ENCODE measurements at regions not wholly inside any gene's neighbourhood (a gene's known extent, or its start where the extent isn't known, plus 50 kb on each side); places are given as distances from the start of the nearest gene placed in this dataset.

DNA sequence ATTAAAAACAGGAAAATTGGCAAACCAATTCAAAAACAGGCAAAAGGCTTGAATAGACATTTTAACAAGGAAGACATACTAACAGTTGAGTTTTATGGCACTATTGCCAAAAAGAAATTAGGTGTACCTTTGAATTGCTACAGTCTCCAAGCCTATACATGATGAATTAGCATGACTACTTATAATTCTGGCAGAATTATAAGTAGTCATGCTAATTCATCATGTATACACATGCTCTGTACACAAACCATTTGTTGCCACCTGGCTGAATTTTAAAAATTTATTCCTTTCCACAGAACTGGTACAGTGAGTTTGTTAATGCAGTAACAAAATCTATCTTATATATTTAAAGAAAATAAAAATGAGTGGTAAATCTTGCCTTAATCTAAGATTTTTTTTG, 1332.0 kb upstream of the CRIM1 start:
- no peak for TF ChIP-seq SMC3 (IDR thresholded peaks at IDR 0.05; ENCODE audit: borderline replicate concordance, low read length)
- no peak for TF ChIP-seq ZNF217 (IDR thresholded peaks at IDR 0.05)
- TF ChIP-seq, protein P1, sequence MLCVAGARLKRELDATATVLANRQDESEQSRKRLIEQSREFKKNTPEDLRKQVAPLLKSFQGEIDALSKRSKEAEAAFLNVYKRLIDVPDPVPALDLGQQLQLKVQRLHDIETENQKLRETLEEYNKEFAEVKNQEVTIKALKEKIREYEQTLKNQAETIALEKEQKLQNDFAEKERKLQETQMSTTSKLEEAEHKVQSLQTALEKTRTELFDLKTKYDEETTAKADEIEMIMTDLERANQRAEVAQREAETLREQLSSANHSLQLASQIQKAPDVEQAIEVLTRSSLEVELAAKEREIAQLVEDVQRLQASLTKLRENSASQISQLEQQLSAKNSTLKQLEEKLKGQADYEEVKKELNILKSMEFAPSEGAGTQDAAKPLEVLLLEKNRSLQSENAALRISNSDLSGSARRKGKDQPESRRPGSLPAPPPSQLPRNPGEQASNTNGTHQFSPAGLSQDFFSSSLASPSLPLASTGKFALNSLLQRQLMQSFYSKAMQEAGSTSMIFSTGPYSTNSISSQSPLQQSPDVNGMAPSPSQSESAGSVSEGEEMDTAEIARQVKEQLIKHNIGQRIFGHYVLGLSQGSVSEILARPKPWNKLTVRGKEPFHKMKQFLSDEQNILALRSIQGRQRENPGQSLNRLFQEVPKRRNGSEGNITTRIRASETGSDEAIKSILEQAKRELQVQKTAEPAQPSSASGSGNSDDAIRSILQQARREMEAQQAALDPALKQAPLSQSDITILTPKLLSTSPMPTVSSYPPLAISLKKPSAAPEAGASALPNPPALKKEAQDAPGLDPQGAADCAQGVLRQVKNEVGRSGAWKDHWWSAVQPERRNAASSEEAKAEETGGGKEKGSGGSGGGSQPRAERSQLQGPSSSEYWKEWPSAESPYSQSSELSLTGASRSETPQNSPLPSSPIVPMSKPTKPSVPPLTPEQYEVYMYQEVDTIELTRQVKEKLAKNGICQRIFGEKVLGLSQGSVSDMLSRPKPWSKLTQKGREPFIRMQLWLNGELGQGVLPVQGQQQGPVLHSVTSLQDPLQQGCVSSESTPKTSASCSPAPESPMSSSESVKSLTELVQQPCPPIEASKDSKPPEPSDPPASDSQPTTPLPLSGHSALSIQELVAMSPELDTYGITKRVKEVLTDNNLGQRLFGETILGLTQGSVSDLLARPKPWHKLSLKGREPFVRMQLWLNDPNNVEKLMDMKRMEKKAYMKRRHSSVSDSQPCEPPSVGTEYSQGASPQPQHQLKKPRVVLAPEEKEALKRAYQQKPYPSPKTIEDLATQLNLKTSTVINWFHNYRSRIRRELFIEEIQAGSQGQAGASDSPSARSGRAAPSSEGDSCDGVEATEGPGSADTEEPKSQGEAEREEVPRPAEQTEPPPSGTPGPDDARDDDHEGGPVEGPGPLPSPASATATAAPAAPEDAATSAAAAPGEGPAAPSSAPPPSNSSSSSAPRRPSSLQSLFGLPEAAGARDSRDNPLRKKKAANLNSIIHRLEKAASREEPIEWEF (IDR thresholded peaks at IDR 0.05; ENCODE audit: insufficient replicate concordance, low read depth, low read length) = no peak
- CTCF ChIA-PET = no interaction called here
- H3K4me3 ChIP-seq = no peak overlapping the region
- H3K9ac ChIP-seq (ENCODE audit: control insufficient read depth, insufficient read depth, low read length) = no peak overlapping the region
- H3K27ac ChIP-seq (ENCODE audit: control insufficient read depth, insufficient read depth) = no peak overlapping the region
- H3K4me1 ChIP-seq (ENCODE audit: control insufficient read depth, insufficient read depth, low read length) = no peaks in the 10 kb centered on the region
- no peaks in the 10 kb centered on the region for H3K27me3 ChIP-seq (replicated peaks in 1 of 2; ENCODE audit: control insufficient read depth in 2 of 2, insufficient read depth in 2 of 2, low read length in 1 of 2)
- no peaks in the 10 kb centered on the region for H3K36me3 ChIP-seq (ENCODE audit: control insufficient read depth in 2 of 2, insufficient read depth in 2 of 2, low read length in 1 of 2)
- H3K4me2 ChIP-seq (ENCODE audit: control insufficient read depth, insufficient read depth) = no peak overlapping the region
- no peak for FAIRE-seq
- BruUV-seq (replicated peaks) = no TSS peak
- POLR2A ChIA-PET = no interaction called here
- no peaks in the 10 kb centered on the region for H3K79me2 ChIP-seq (ENCODE audit: control insufficient read depth, insufficient read depth, low read length)
- H4K20me1 ChIP-seq (ENCODE audit: control insufficient read depth, insufficient read depth) = no peaks in the 10 kb centered on the region
- H2AFZ ChIP-seq (ENCODE audit: control insufficient read depth, low read depth, low read length) = no peak overlapping the region
- DNase-seq (ENCODE audit: low read depth, low spot score) = no peak
- RAD21 ChIA-PET (ENCODE audit: unreplicated experiment) = no interaction called here
- intact Hi-C loops (cut with micrococcal nuclease; ENCODE audit: unreplicated experiment) = no loop called here
- ATAC-seq = no peak
- SMC1A ChIA-PET (ENCODE audit: uncharacterized antibody, unreplicated experiment) = no interaction called here
- H3K9me3 ChIP-seq (replicated peaks; ENCODE audit: control insufficient read depth, insufficient read depth, low read length) = no peaks in the 10 kb centered on the region
- in situ Hi-C loops (cut with MboI) = no loop called here

DNA sequence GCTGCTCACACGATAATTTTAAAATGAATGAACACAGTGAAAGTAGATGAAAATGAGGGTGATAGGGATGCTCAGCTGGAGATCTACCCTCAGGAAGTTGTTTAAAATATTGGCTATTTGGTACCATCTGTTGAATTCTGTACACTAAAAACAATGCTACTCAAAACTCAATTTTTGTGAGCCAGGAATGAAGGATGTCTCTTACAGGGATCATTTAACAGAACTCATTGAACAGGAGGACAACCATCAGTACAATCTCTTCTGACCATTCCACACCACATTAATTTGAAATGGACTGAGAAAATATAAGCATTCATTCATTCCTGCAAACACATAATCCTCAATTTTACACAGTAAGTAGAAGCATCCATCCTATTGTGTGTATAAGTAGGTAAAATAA, 1355.1 kb upstream of the CRIM1 start:
- POLR2A ChIA-PET = no interaction called here
- Histone ChIP-seq H3K4me3 (no peak overlapping the region), H3K36me3 (ENCODE audit: control insufficient read depth in 2 of 2, insufficient read depth in 2 of 2, low read length in 1 of 2) (no peaks in the 10 kb centered on the region), H3K79me2 (ENCODE audit: control insufficient read depth, insufficient read depth, low read length) (no peaks in the 10 kb centered on the region), H3K27ac (ENCODE audit: control insufficient read depth, insufficient read depth) (no peak overlapping the region), H2AFZ (ENCODE audit: control insufficient read depth, low read depth, low read length) (no peak overlapping the region), H3K4me1 (ENCODE audit: control insufficient read depth, insufficient read depth, low read length) (no peaks in the 10 kb centered on the region), H3K9ac (ENCODE audit: control insufficient read depth, insufficient read depth, low read length) (no peak overlapping the region), H3K4me2 (ENCODE audit: control insufficient read depth, insufficient read depth) (no peak overlapping the region), H3K27me3 (replicated peaks in 1 of 2; ENCODE audit: control insufficient read depth in 2 of 2, insufficient read depth in 2 of 2, low read length in 1 of 2) (no peaks in the 10 kb centered on the region), H4K20me1 (ENCODE audit: control insufficient read depth, insufficient read depth) (no peaks in the 10 kb centered on the region), H3K9me3 (replicated peaks; ENCODE audit: control insufficient read depth, insufficient read depth, low read length) (no peaks in the 10 kb centered on the region)
- intact Hi-C loops (cut with micrococcal nuclease; ENCODE audit: unreplicated experiment) = no loop called here
- no peak for ATAC-seq
- no TSS peak for BruUV-seq (replicated peaks)
- SMC1A ChIA-PET (ENCODE audit: uncharacterized antibody, unreplicated experiment) = no interaction called here
- no peak for FAIRE-seq
- WGBS (ENCODE audit: insufficient coverage, insufficient replicate concordance, low lambda C conversion rate, missing lambda C conversion rate) = 0% methylated on average over 1 of the region's 1 CpG
- no peak for DNase-seq (ENCODE audit: low read depth, low spot score)
- in situ Hi-C loops (cut with MboI) = no loop called here
- CTCF ChIA-PET = no interaction called here
- RAD21 ChIA-PET (ENCODE audit: unreplicated experiment) = no interaction called here
- TF ChIP-seq EZH2 (IDR thresholded peaks at IDR 0.05; ENCODE audit: borderline replicate concordance, control insufficient read depth, low read depth, low read length) (no peak), ZBED1 (IDR thresholded peaks at IDR 0.05; ENCODE audit: borderline replicate concordance) (no peak), GABPA (IDR thresholded peaks at IDR 0.05; ENCODE audit: low read depth) (no peak)
- TF ChIP-seq, protein P2, sequence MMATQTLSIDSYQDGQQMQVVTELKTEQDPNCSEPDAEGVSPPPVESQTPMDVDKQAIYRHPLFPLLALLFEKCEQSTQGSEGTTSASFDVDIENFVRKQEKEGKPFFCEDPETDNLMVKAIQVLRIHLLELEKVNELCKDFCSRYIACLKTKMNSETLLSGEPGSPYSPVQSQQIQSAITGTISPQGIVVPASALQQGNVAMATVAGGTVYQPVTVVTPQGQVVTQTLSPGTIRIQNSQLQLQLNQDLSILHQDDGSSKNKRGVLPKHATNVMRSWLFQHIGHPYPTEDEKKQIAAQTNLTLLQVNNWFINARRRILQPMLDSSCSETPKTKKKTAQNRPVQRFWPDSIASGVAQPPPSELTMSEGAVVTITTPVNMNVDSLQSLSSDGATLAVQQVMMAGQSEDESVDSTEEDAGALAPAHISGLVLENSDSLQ (IDR thresholded peaks at IDR 0.05) = no peak
- TF ChIP-seq, protein P3, sequence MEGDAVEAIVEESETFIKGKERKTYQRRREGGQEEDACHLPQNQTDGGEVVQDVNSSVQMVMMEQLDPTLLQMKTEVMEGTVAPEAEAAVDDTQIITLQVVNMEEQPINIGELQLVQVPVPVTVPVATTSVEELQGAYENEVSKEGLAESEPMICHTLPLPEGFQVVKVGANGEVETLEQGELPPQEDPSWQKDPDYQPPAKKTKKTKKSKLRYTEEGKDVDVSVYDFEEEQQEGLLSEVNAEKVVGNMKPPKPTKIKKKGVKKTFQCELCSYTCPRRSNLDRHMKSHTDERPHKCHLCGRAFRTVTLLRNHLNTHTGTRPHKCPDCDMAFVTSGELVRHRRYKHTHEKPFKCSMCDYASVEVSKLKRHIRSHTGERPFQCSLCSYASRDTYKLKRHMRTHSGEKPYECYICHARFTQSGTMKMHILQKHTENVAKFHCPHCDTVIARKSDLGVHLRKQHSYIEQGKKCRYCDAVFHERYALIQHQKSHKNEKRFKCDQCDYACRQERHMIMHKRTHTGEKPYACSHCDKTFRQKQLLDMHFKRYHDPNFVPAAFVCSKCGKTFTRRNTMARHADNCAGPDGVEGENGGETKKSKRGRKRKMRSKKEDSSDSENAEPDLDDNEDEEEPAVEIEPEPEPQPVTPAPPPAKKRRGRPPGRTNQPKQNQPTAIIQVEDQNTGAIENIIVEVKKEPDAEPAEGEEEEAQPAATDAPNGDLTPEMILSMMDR (IDR thresholded peaks at IDR 0.05 in 2 of 3, conservative IDR thresholded peaks at IDR 0.05 in 1 of 3; ENCODE audit: control insufficient read depth in 2 of 3, extremely low read depth in 1 of 3, insufficient read depth in 1 of 3, low read depth in 3 of 3, low read length in 3 of 3) = no peak

Measured in GM12878 (cell line).